ENCODE measurements at regions not wholly inside any gene's neighbourhood (a gene's known extent, or its start where the extent isn't known, plus 50 kb on each side); places are given as distances from the start of the nearest gene placed in this dataset.

DNA sequence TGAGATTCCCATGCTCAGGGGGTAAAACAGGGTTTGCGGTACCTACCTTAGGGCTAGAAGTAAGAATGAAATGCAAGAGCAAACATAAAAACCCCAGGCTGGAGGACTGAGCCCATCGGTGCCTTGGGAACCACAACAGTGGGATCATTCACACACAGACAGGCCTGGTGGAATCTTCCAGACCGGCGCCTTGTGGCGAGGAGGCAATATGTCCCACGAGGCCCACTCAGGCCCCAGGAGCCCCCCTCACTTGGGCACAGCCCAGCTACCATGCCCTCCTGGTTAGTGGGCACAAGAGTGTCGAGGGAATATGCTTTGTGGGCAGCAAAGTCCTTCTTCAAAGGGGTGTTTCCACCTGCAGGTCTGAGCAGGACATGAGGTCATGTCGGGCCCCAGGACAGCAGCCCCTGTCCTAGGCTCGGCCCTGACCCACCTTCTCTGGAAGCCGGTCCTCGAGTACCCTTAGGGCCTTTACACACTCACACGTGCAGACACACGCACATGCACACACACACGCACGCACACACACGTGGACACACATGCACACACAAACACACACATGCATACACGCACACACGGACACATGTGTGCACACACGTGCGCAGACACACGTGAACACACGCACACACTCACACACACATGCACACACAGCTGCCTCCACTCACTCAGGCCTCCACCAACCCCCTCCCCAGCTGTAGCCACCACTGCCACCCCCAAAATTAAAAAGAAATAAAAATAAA lies 51.5 kb upstream of the MYL10 start:
- TF ChIP-seq CTCF (IDR thresholded peaks at IDR 0.05), result no peak

DNA sequence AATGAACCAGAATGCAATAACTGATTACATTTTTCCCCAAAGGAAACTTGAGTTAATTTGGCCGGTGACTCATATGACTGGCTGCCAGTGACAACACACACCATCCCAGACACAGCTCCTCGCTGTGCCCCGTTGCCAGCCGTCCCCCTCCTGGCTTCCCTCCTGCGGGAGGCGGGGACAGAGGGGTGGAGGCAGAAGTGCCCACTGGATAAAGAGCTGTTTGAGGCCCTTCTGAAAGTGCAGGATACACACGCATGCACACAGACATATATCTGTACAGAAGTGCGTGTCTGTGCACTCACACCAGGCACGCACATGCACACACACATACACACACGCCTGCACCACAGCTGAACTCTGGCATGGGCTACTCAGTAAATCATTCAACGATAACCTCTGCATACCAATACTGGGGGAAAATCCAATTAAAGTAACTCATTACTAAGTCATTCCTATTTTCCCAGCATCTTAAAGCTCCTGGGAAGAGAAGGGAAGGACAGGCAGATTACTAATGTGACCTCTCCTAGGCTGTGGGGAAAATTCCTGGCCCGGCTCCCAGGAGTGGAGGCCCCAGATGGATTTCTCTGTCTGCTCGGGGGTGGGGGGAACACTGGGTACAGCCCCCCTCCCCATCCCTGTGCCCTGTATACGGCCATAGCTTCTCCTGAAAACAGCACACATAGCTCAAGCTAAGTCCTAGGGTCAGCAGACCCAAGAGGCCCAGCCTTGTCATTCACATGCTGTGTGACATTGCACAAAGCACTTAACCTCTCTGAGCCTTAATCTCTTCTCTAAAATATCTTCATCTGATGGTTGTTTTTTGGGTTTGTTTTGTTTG lies 52.3 kb upstream of the MYL10 start:
- TF ChIP-seq CTCF (IDR thresholded peaks at IDR 0.05), result no peak

DNA sequence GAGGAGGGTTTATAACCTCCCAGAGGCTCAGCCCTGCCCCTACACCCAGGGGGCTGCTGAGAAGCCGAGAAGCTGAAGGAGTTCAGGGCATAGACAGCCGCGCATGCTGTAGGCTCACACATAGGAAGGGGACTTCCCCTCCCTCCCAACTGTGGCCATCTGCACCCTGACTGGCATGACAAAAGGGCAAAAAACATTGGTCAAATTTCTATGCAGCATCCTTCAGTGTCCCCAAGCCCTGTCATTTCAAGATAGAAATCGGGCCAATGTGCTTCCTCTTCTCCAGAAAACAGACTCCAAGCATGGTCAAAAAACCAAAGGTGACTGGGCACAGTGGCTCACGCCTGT lies 55.9 kb upstream of the MYL10 start:
- no peak for TF ChIP-seq CTCF (IDR thresholded peaks at IDR 0.05)

GRCh38 chr7:101686030-101686429 lies 56.9 kb upstream of the MYL10 start:
- no peak for TF ChIP-seq CTCF (IDR thresholded peaks at IDR 0.05)

DNA sequence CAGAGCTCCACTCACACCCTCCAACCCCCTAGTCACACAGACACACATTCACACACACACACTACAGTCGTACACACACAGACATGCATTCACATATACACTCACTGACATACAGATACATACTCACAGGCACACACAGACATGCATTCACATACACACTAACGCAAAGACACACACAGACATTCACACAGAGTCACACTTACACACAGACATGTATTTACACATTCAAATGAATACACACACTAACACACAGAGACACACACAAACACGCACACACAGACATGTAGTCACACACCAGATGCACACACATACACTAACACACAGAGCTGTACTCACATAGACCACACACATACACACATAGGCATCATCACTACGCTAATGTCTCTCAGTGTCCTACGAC lies 58.0 kb upstream of the MYL10 start:
- TF ChIP-seq CTCF (IDR thresholded peaks at IDR 0.05), result no peak

GRCh38 chr7:101687791-101688182 lies 58.7 kb upstream of the MYL10 start:
- TF ChIP-seq CTCF (IDR thresholded peaks at IDR 0.05), result no peak

GRCh38 chr7:101688183-101688831 lies 59.2 kb upstream of the MYL10 start:
- peak; percentile 92 for TF ChIP-seq CTCF (IDR thresholded peaks at IDR 0.05)

Data from LNCAP (cell line).